ENCODE measurements at regions not wholly inside any gene's neighbourhood (a gene's known extent, or its start where the extent isn't known, plus 50 kb on each side); places are given as distances from the start of the nearest gene placed in this dataset.

DNA sequence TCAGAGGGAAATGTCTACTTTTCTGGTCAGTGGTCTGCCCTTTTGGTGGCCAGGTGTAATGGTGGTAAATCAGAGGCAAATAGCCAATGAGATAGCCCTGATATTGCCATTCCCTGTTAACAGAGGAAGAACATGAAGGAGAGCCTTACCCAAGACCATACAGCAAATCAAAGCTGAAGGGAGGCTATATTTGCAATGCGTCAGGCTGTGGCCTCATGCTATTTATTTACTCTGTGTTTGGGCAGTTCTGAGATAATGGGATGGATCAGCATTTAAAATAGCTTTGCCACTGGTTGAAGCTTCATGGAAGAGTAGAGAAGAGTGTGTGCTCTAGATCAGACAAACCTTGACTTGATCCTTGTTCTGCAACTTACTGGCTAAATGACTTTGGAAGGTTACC, 73.3 kb upstream of the MAML3 start:
- Histone ChIP-seq H3K36me3 (ENCODE audit: control insufficient read depth, insufficient read depth, low read length) (no peaks in the 10 kb centered on the region), H3K27ac (ENCODE audit: low read length) (no peak overlapping the region), H3K4me3 (ENCODE audit: low read length) (no peak overlapping the region), H3K9me3 (ENCODE audit: control insufficient read depth, insufficient read depth, low read length) (no peaks in the 10 kb centered on the region), H3K27me3 (ENCODE audit: control insufficient read depth, insufficient read depth, low read length) (no peaks in the 10 kb centered on the region), H3K4me1 (ENCODE audit: control insufficient read depth, insufficient read depth, low read length) (no peaks in the 10 kb centered on the region)
- TF ChIP-seq, protein P1, sequence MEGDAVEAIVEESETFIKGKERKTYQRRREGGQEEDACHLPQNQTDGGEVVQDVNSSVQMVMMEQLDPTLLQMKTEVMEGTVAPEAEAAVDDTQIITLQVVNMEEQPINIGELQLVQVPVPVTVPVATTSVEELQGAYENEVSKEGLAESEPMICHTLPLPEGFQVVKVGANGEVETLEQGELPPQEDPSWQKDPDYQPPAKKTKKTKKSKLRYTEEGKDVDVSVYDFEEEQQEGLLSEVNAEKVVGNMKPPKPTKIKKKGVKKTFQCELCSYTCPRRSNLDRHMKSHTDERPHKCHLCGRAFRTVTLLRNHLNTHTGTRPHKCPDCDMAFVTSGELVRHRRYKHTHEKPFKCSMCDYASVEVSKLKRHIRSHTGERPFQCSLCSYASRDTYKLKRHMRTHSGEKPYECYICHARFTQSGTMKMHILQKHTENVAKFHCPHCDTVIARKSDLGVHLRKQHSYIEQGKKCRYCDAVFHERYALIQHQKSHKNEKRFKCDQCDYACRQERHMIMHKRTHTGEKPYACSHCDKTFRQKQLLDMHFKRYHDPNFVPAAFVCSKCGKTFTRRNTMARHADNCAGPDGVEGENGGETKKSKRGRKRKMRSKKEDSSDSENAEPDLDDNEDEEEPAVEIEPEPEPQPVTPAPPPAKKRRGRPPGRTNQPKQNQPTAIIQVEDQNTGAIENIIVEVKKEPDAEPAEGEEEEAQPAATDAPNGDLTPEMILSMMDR (IDR thresholded peaks at IDR 0.05), result no peak
- intact Hi-C loops (cut with micrococcal nuclease), result no loop called here
- 89% methylated on average over 1 of the region's 1 CpG for WGBS (ENCODE audit: insufficient coverage)
- no peaks in the 10 kb centered on the region for H3K9me3 Mint-ChIP-seq
- ATAC-seq (no peak), DNase-seq (no peak)
- no peak overlapping the region for H3K4me3 Mint-ChIP-seq
- no peak overlapping the region for H3K27ac Mint-ChIP-seq
- H3K36me3 Mint-ChIP-seq, result no peaks in the 10 kb centered on the region
- peaks cover 7 to 16% of the 10 kb centered on the region in 2 donors for H3K27me3 Mint-ChIP-seq (ENCODE audit: low read depth in 2 of 2)
- H3K4me1 Mint-ChIP-seq, result no peaks in the 10 kb centered on the region

DNA sequence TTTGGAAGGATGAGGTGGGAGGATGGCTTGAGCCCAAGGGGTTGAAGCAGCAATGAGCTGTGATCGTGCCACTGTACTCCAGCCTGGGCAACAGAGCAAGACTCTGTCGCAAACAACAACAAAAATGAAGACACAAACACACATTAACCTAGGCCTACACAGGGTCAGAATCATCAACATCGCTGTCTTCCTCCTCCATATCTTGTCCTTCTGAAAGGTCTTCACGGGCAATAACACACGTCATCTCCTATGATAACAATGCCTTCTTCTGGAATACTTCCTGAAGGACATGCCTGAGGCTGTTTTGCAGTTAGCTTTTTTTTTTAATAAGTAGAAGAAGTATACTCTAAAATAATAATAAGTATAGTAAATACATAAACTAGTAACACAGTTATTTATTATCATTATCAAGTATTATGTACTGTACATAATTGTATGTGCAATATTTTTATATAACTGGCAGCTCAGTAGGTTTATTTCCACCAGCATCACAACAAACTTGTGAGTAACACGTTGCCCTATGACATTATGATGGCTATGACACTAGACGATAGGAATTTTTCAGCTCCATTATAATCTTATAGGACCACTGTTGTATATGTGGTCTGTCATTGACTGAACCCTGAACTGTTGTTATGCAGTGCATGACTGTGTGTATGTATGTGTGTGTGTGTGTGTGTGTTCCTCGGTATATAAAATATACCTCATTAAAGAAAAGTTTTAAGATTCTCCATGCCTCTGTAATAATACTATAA, 69.2 kb upstream of the MAML3 start:
- peaks cover 10 to 12% of the 10 kb centered on the region in 2 donors for H3K27me3 Mint-ChIP-seq (ENCODE audit: low read depth in 2 of 2)
- TF ChIP-seq, protein P1 (IDR thresholded peaks at IDR 0.05), result no peak
- intact Hi-C loops (cut with micrococcal nuclease), result no loop called here
- Histone ChIP-seq H3K27ac (ENCODE audit: low read length) (no peak overlapping the region), H3K36me3 (ENCODE audit: control insufficient read depth, insufficient read depth, low read length) (no peaks in the 10 kb centered on the region), H3K9me3 (ENCODE audit: control insufficient read depth, insufficient read depth, low read length) (no peaks in the 10 kb centered on the region), H3K4me1 (ENCODE audit: control insufficient read depth, insufficient read depth, low read length) (no peaks in the 10 kb centered on the region), H3K27me3 (ENCODE audit: control insufficient read depth, insufficient read depth, low read length) (no peaks in the 10 kb centered on the region), H3K4me3 (ENCODE audit: low read length) (no peak overlapping the region)
- H3K27ac Mint-ChIP-seq, result no peak overlapping the region
- DNase-seq (no peak), ATAC-seq (no peak)
- H3K4me1 Mint-ChIP-seq, result no peaks in the 10 kb centered on the region
- no peaks in the 10 kb centered on the region for H3K36me3 Mint-ChIP-seq
- WGBS (ENCODE audit: insufficient coverage), result 98% methylated on average over 7 of the region's 8 CpGs
- no peaks in the 10 kb centered on the region for H3K9me3 Mint-ChIP-seq
- H3K4me3 Mint-ChIP-seq, result no peak overlapping the region

DNA sequence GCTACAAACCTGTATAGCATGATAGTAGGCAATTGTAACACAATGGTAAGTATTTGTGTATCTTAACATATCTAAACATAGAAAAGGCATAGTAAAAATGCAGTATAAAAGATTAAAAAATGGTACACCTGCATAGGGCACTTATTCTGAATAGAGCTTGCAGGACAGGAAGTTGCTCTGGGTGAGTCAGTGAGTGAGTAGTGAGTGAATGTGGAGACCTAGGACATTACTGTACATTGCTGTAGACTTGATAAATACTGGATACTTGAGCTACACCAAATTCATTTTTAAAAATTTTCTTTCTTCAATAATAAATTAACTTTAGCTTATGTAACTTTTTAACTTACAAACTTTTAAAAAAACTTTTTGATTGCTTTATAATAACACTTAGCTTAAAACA, 68.2 kb upstream of the MAML3 start:
- no peak overlapping the region for H3K4me3 ChIP-seq (ENCODE audit: low read length)
- Mint-ChIP-seq H3K36me3 (no peaks in the 10 kb centered on the region), H3K9me3 (no peaks in the 10 kb centered on the region), H3K27ac (no peak overlapping the region), H3K4me3 (no peak overlapping the region), H3K27me3 (ENCODE audit: low read depth in 2 of 2) (peaks cover 6 to 12% of the 10 kb centered on the region in 2 donors), H3K4me1 (no peaks in the 10 kb centered on the region)
- no peaks in the 10 kb centered on the region for H3K36me3 ChIP-seq (ENCODE audit: control insufficient read depth, insufficient read depth, low read length)
- H3K27me3 ChIP-seq (ENCODE audit: control insufficient read depth, insufficient read depth, low read length), result no peaks in the 10 kb centered on the region
- ATAC-seq (no peak), DNase-seq (no peak)
- H3K4me1 ChIP-seq (ENCODE audit: control insufficient read depth, insufficient read depth, low read length), result no peaks in the 10 kb centered on the region
- TF ChIP-seq, protein P1 (IDR thresholded peaks at IDR 0.05), result no peak
- intact Hi-C loops (cut with micrococcal nuclease), result no loop called here
- no peaks in the 10 kb centered on the region for H3K9me3 ChIP-seq (ENCODE audit: control insufficient read depth, insufficient read depth, low read length)
- H3K27ac ChIP-seq (ENCODE audit: low read length), result no peak overlapping the region

DNA sequence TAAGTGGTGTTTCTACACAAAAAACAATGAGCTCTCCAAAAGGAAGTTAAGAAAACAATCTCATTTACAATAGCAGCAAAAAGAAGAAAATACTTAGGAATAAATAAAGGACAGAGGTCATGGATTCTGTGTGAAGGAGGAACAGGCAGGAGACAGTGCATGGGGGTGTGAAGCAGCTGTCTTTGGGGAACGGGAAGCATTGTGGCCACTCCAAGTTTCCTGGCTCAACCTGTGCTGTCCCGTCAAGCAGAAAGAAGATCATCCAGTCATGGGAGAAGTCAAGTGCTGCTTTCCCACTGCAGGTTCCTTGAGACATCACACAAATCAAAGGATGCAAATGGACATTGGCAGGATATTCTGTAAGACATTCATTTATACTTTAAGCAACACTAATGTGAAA, 66.1 kb upstream of the MAML3 start:
- WGBS (ENCODE audit: insufficient coverage), result 63% methylated on average over 2 of the region's 2 CpGs
- H3K27ac Mint-ChIP-seq, result no peak overlapping the region
- TF ChIP-seq, protein P1 (IDR thresholded peaks at IDR 0.05), result no peak
- no peak overlapping the region for H3K4me3 Mint-ChIP-seq
- H3K36me3 ChIP-seq (ENCODE audit: control insufficient read depth, insufficient read depth, low read length), result no peaks in the 10 kb centered on the region
- H3K27ac ChIP-seq (ENCODE audit: low read length), result no peak overlapping the region
- no peaks in the 10 kb centered on the region for H3K27me3 ChIP-seq (ENCODE audit: control insufficient read depth, insufficient read depth, low read length)
- ATAC-seq, result no peak
- H3K9me3 ChIP-seq (ENCODE audit: control insufficient read depth, insufficient read depth, low read length), result no peaks in the 10 kb centered on the region
- H3K36me3 Mint-ChIP-seq, result no peaks in the 10 kb centered on the region
- H3K27me3 Mint-ChIP-seq (ENCODE audit: low read depth in 2 of 2), result peaks cover 7 to 16% of the 10 kb centered on the region in 2 donors
- H3K9me3 Mint-ChIP-seq, result no peaks in the 10 kb centered on the region
- no peaks in the 10 kb centered on the region for H3K4me1 ChIP-seq (ENCODE audit: control insufficient read depth, insufficient read depth, low read length)
- no peak for DNase-seq
- H3K4me1 Mint-ChIP-seq, result no peaks in the 10 kb centered on the region
- no peak overlapping the region for H3K4me3 ChIP-seq (ENCODE audit: low read length)
- intact Hi-C loops (cut with micrococcal nuclease), result no loop called here

All from natural killer cell (primary cell).